SKM-1 (cell line): ENCODE measurements at regions not wholly inside any gene's neighbourhood (a gene's known extent, or its start where the extent isn't known, plus 50 kb on each side); places are given as distances from the start of the nearest gene placed in this dataset.

Experiments
- DNase-seq: peaks from one replicate; lab custom pipeline; 2025; ENCODE audit not compliant: unreplicated experiment; lab: John Stamatoyannopoulos, UW

- DNase-seq = no peak
Measured at GRCh38 chr20:10724449-10725173, 50.8 kb upstream of the JAG1 start.

DNA sequence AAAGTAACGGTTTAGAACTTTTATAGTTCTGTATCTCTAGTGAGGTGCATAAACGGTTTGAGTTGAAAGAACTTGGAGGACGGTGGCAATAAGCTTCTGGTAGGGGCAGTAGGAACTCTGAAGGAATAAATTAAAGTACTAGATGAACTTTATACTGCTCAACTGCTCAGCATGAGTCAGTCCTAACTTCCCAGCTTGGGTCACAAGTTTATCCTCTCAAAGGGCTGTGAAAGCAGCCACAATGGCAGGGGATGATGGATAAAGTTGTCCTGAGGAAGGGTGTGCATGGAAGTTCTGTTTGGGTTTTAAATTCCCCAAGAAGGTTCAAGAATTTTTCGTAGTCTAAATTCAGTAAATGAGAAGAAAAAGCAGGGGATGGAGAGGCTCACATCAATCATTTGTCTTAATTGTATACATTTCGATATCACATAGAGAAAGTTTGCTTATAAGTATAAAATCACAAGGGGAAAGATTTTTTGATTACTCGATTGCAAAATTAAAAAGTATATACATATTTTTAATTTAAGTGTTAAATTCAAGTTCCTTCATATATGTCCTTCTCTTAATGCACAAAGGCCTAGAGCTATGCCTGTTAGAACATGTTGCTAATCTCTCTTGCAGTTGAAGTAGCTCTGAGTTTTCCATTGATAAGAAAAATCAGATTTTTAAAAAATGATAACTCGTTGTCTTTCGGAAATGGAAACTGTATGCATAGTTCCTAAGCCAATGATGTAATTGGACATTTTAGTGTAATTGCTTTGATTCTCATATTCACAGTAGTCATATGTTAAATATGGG, 55.3 kb upstream of the JAG1 start:
- DNase-seq = no peak

- no peak for DNase-seq
Measured at GRCh38 chr20:10729785-10730184, 56.0 kb upstream of the JAG1 start.

DNA sequence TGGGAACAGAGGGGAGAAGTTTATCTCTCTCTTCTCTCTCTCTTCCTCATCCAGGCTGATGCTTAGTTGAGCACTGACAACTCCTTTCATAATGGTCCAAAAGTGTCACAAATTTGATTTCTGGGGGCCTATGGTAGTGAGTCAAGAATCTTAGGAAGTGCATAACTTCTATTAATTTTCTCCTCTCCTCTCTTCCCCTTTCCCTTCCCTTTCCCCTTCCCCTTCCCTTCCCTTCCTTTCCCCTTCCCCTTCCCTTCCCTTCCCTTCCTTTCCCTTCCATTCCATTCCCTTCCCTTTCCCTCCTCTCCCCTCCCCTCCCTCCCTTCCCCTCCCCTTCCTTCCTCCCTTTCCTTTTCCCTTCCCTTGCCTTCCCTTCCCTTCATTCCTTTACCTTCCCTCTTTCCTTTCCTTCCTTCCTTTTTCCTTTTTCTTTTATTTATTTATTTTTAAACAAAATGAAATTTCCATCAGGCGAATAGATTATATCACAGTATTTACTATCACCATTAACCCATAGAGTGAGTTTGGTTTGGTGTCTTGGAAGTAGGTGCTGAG, 56.9 kb upstream of the JAG1 start:
- DNase-seq = no peak

- DNase-seq = no peak
Measured at GRCh38 chr20:10731190-10731965, 57.6 kb upstream of the JAG1 start.

DNA sequence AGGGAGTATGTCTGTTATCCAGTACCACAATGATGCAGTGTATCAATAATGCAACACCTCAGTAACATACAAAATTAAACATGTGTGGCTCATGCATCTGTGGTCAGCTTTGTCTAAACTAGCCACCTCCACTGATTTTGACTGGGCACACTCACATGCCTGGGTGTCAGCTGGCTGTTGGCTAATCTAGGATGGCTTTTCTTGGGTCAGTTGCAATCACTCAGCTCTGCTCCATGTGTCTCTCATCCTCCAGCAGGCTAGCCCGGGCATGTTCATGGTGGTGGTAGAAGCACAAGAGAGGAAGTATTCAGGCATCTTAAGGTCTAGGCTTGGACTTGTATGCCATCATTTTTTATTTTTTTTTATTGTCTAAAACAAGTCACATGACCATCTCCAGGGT, 59.3 kb upstream of the JAG1 start:
- DNase-seq = no peak

- DNase-seq = no peak
Measured at GRCh38 chr20:10735195-10735949, 61.6 kb upstream of the JAG1 start.

GRCh38 chr20:10739134-10739533, 65.3 kb upstream of the JAG1 start:
- DNase-seq = no peak

DNA sequence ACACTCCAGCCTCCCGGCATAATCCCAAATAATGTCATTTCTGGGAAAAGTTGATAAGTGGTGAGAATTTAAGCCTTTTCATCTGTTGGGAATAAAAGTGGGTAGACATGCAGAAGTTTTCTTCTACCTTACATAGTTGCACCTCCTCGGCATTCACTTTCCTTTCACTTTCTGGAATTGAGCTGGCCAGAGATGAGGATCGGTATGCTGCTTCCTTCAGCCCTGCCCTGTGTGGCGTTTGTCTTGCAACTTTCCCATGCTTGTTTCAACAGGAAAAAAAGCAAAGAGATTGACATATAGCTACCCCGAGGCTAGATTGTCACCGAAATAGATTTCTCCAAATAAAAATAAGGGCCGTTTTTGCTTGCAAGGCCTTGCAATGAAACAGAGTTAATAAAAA, 65.8 kb upstream of the JAG1 start:
- no peak for DNase-seq

DNA sequence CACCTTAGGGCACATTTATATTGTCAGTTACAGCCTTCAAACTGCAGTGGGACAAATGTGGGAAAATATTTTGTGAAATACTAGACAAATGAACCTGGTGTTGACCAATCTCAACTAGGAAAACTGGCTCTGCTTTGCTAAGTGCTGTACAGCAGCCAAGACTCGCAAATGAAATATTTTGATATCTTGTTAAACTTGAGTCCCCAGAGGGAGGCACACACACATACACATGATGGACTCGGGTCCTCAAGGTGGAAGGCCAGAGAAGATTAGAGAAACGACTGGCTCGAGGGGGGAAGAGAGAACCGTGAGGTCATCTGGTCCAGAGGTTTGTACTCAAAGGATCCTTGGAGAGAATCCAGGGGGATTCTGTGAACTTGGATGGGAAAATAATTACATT, 67.3 kb upstream of the JAG1 start:
- DNase-seq = no peak

- no peak for DNase-seq
Measured at GRCh38 chr20:10745790-10746189, 72.0 kb upstream of the JAG1 start.

GRCh38 chr20:10747019-10747418, 73.2 kb upstream of the JAG1 start:
- no peak for DNase-seq

DNA sequence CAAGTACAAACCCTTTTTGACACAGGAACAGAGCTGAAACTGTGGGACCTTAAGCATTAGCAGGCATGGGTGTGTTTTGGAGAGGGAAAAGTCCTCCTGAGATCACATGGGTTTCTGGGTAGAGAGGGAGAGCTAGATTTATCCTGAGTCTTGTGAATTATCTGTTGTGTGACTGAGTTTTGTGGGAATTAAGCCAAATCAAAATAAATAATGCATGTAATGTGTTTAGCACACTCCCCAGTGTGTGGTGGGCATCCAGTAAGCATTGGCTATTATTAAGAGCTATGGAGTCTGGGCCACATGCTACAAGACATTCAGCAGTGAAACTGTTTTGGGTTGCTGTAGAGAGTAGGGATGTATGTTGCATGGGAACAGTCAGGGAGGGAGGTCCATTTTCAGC, 75.3 kb upstream of the JAG1 start:
- DNase-seq = no peak

GRCh38 chr20:10752206-10752605, 78.4 kb upstream of the JAG1 start:
- no peak for DNase-seq

GRCh38 chr20:10754824-10755223, 81.0 kb upstream of the JAG1 start:
- DNase-seq = no peak

DNA sequence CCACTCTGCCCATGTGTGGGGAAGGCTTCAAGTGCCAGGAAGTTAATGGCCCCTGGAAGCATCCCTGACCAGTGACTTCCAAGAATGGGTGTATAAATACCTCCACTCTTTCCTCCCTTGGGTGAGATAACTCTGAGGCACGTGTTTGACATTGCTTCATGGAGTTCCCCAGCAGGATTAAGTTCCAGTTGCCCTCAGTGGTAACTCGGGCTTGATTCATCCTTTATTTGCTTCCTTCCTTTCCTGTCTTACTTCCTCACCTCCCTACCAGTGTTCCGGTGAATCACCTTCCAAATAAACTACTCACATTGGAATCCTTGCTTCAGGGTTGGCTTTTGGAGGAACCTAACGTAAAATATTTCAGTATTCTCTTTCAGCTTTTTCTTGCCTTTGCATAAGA, 84.6 kb upstream of the JAG1 start:
- no peak for DNase-seq

GRCh38 chr20:10761232-10761631, 87.4 kb upstream of the JAG1 start:
- DNase-seq = no peak

GRCh38 chr20:10761786-10762185, 88.0 kb upstream of the JAG1 start:
- DNase-seq = no peak

DNA sequence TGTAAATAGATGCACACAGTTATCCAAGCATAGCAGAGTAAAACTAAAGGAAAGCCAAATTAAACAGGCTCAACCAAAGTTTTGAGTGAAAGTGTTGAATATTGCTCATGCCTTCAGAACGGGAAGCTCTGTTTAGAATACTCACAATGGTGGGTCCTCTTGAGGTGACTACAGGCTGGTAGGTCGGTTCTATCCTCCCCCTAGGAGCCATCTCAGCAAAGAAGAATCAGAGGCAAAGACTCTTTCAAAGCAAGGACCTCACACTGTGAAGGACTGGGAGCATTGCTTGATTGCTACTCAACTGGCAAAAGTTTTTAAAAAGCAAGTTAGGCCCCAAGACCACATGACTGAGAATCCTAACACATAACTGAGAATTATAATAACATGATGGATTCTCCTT, 88.4 kb upstream of the JAG1 start:
- no peak for DNase-seq

GRCh38 chr20:10763112-10763511, 89.3 kb upstream of the JAG1 start:
- no peak for DNase-seq

GRCh38 chr20:10769700-10770099, 95.9 kb upstream of the JAG1 start:
- no peak for DNase-seq
